GM18873 (cell line): ENCODE measurements at regions not wholly inside any gene's neighbourhood (a gene's known extent, or its start where the extent isn't known, plus 50 kb on each side); places are given as distances from the start of the nearest gene placed in this dataset.

ENCODE experiments used
- ATAC-seq: cut with Tn5 transposase; IDR thresholded peaks from one replicate; pipeline ENCODE4 v1.9.1; 2021; ENCODE audit warnings: mild to moderate bottlenecking, moderate library complexity, moderate number of reproducible peaks; ENCODE audit not compliant: unreplicated experiment, low FRiP score

DNA sequence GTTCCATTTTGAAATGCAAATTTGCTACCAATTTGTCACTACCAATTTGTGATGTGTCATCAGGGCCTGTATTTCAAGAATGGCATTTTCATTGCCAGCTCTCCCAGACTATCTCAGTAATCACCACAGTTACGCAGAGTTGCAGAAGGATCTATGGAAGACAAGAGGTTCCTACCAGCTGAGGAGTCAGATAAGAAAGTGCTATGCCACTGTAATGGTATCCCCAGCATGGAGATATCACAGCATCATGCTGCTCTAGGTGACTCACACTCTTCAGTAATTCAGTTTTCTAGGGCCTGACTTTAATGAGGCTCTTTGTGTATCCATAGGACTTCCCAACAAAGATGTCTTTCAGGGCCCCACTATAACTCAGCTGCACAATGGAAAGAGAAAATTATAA is 490.3 kb downstream of the ARHGEF28 start:
- no peak for ATAC-seq

DNA sequence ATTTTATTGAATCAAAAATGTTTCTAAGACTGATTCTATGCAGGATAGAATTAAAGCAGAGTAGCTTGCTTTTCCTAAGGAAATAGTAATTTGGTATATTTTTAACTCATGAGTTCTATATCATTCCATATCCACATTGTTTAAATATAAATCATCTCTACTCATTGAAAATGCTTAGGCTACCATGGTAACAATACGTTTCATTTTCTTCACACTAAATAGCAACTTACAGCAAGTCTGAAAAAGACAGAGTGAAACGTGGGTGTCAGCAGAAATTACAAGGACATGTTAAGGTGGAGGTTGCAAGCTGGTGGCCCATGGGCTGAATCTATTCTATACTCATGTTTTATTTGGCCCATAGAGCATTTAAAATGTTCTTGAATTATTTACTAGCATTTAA is 487.9 kb downstream of the ARHGEF28 start:
- no peak for ATAC-seq

DNA sequence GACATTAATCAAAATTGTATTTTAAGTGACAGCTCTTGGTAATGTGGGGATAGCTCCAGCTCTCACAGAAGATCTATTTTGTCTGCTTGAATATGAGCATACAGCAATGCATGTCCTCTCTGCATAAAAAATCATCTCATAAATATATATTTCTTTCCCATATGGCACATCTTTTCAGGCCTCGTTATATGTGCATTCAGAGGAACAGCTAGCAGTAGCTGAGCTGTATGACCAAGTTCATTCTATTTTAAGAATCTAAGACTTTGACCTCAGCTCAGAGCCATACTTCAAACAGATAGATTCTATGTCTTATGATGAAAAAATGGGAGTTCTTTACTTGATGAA is 487.2 kb downstream of the ARHGEF28 start:
- ATAC-seq = no peak

DNA sequence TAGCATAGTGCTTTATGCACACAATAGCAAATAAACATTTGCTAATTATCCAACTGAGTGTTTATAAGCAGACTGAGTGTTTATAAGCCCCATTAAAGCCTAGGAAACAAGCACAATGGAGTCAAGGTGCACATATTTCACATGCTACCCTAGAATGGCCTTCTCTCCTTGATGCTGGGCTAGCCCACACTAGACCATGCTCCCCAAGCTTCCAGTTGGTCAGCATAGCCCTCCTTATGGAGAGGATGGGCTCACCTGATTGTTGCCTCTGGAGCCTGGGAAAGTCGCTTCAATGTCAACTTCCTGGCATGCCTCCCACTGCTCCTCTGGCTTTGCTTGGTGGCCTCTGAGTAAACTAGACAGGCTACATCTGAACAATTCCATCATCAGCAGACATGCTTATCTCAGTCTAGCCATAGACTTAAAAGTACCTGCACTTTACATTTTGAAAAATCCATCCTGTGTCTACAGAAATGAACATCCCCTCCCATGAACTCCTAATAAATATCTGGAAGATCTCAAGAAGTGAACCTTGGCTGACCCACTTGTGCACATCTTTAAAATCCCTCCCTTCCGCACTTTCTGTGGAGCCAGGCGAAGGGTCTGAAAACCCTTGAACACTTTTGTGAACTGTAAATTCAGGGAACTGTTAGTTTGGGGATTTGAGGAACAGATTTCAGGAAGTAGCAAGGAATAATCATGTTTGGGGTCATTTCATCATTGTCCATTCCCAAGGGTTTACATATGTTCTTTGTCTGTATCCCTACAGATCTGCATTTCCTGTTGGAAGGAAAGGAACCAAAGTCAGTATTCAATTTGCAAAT is 486.6 kb downstream of the ARHGEF28 start:
- no peak for ATAC-seq

DNA sequence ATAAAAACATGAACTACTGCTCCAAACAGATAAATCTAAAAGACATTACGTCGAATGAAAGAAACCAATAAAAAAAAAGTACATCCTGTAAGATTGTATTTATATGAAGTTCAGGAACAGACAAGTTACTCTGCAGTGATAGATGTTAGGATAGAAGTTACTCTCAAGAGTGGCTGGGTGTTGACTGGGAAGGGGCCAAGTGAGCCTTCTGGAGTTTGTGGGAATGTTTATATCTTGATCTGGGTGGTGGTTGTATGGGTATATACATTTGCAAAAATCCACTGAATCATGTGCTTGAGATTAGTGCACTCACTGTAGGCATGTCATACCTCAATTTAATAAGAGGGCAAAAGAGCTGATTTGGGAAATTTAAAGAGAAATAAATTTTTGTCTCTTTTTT is 485.8 kb downstream of the ARHGEF28 start:
- no peak for ATAC-seq

DNA sequence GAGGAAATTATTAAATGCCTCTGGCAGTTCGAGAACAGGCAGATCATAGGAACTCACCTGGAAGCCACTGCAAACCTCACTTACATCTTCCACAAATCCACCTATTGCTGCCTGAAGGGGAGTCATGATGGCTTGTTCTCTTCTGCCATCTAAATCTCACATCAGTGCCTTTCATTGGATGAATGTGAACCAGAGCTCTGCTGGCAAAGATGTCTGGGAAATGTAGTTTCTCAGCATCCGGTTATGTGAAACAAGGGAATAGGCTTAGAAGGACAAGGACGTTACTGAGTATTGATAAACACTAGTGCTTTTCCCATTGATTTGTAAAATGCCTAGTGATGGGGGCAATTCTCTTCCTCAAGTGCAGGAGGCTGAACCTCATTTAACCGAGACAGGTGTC is 483.3 kb downstream of the ARHGEF28 start:
- ATAC-seq = no peak

DNA sequence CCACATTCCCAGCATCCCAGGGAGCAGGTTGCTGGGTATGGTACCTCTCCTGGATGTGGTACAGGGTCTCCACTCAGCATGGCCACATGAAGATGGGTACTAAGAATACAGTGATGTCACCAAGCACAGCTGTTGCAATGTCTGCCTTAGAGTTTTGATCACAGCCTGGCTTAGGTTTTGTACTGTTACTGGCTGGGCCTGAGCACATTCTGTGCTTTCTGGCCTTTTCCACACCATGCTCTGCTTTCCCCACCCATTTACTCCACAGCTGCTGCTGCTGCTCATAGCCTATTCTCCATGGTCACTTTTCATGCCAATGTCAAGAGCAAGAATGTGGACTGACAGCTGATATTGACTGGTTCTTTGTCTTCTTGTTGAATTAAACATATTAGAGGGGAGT is 481.9 kb downstream of the ARHGEF28 start:
- ATAC-seq = no peak

DNA sequence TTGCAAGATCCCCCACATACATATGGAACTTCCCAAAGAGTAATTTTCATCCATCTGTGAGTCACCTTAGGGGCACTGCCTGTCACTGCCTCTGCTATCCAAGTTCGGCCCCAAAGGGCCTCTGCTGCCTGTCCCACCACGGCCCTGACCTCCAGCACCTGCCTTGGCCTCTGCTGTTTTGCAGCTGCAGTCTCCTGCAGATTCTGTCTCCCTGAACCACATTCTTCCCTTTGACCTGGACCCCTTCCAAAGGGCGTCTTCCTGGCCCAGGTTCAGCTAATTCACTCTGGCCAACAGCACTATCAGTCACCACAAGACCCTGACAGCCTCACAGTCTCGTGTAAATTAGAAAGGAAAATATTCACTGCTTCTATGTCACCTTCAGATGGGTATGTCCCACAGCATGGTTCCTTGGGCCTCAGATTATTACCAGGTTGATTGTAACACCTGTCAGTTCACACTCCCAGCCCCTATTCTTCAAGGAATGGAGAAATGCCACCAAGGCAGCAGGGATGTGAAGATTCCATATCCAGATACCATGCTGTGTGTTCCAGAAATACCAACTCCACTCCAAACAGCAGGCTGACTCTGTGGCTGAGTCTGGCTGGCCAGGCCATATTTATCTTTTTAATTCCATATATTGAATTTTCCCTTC is 479.3 kb downstream of the ARHGEF28 start:
- no peak for ATAC-seq

DNA sequence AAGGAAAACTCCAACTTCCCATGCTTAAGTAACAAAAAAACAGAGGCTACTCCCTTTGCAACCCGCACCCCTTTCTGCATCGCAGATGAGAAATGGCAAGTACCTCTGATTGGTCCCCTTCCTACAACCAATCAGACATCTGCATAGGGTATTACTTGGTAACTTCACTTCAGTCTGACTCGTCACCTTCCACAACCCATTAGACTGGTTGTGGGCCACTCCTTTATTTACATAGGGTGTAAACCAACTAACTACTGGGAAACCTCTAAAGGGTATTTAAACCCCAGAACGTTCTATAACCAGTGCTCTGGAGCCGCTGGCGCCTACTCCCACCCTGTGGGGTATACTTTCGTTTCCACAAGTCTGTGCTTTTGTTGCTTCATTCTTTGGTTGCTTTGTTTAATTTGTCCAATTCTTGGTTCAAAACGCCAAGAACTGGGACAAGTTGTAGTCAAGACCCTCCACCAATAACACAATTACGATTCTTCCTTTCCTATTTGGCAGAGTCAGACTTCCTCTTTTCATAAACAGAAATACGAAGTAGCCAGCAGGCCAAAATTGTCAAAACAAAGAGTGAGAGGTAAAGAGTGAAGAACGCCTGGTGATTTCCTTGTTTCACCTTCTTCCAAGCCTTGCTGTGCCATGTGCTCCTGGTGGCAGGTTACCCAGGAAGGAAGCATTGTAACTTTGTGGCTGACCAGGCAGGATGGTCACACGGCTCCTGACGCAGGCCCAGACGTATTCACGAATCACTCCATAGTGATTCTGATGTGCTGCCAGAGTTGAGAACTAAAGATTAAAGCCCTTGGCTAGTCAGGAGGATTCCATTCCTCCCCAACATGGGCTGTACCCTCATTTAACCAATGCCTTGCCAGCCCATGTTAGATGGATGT is 477.4 kb downstream of the ARHGEF28 start:
- ATAC-seq = no peak

DNA sequence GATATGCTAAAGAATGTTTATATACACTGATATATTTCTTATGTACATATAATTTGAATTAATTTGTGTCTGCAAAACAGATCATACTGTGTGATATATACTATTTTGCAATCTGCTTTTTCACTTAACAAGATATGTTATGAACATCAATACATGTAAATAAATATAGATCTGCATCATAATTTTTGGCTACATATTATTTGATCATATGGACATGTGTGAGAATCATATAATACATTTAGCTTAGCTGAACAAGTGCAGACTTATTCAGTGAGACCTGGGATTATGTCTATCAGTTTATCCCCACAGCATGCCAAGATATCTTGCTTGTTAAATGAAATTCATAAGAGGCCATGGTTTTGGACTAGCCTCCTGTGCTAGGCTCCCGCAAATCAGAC is 474.3 kb downstream of the ARHGEF28 start:
- no peak for ATAC-seq

DNA sequence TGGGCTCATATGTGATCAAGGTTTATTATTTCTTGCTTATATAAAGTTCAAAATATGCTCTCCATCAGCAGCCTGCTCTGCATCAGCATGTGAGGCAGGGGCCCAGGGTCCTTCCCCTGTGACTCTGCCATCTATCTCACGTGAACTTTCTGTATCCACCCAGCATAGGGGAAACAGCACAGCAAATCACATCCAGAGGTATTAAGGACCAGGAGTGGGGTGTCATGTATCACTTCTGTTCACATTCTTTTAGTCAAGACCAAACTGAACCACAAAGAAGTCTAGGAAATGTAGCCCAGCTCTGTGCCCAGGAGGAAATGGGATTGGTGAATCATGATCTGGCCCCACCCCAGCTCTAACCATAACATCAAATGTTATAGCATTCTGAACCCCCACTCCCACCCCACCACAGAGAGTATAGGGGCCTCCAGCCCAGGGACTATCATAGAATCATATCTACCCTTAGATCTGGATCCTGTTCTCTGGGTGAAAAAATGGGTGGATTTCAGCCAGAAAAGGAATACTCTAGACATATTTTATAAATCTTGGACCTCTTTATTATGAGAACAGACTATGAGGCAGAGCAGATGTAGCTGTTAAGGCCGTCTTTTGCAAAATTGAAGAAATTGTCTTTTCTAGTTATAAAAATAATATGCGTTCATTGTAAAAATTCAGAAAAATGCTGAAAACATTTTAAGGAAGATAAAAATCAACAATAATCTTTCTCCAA is 473.7 kb downstream of the ARHGEF28 start:
- no peak for ATAC-seq

DNA sequence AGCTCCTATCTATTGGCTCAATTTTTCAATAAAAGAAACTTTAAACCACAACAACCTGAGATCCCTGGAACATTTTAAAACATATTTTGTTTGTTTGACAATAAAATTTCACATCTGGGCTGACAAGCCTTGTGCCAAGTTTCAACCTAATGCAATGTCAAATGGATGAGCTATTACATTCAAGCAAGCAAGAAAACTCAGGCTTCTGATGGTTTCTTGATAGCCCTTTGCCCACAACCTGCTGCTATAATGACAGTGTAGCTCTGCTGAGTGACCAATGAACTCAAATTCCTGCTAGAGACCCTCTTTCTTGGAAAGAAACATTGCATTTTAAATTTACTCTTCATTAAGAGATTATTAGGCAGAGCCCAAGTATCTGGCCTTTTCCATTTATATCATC is 472.9 kb downstream of the ARHGEF28 start:
- ATAC-seq = no peak

DNA sequence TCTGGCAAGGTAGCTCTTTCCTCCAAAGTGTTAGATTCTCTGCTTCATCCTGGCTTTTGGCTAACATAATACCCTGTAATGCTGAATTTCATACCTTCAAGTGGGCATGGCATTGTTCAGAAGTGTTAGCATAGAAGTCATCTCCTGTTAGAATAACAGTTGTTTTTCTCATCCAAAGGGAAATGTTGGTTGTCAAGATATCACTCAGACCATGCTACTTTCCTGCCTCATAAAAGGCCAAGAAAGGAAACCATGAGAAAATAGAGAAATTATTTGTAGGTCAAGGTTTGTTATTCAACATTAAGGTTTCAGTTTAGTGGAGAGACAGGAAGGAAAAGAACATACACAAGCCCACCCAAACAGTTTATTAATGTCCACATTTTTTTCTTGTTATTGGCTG is 472.5 kb downstream of the ARHGEF28 start:
- no peak for ATAC-seq

DNA sequence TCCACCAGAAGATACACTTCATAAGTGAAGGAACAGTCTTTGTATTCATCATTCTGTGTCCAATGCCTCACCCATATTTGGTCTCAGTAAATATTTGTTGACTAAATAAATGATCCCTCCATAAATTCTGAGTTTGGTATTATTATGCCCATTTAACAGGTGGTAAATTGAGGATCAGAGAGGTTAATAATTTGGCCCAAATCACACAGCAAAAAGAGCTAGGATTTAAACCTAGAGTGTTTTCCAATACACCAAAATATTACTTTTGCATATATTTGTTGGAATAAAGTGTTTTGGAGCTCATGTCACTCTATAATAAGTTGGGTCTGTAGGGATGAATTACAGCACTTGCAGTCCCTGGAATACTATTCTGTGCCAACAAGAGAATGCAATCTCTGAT is 470.3 kb downstream of the ARHGEF28 start:
- no peak for ATAC-seq

DNA sequence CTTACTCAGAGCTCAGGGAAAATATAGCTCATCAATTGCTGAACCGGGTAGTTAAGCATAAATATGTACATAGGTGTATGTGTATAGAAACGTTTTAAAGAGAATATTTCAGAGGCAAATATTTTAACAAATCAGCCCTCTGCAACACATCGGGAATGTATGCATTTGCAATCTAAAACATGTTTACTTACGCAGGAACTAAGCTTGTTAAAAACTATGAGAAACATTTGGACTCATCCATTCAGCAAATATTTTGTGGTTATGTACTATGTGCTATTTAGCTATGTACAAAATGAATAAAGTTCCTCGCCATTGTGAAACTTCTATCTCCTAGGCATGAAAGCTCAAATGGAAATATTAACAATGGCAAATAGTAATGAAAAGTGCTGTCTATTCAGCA is 469.9 kb downstream of the ARHGEF28 start:
- ATAC-seq = no peak

DNA sequence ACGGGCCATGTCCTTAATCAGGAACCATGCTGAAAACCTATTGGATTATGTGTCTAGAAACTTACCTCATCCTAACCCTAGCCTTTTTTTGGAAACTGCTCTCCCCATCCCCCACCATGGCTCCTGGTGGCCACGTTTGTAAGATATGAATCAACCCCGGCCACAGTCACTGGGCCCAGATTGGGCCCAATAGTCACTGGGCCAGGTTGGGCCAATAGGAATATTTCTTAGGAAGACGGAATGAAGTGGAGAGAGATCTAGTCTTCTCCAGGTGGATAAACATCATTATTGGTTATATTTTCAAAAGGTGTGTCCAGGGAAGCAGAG is 468.7 kb downstream of the ARHGEF28 start:
- ATAC-seq = no peak

DNA sequence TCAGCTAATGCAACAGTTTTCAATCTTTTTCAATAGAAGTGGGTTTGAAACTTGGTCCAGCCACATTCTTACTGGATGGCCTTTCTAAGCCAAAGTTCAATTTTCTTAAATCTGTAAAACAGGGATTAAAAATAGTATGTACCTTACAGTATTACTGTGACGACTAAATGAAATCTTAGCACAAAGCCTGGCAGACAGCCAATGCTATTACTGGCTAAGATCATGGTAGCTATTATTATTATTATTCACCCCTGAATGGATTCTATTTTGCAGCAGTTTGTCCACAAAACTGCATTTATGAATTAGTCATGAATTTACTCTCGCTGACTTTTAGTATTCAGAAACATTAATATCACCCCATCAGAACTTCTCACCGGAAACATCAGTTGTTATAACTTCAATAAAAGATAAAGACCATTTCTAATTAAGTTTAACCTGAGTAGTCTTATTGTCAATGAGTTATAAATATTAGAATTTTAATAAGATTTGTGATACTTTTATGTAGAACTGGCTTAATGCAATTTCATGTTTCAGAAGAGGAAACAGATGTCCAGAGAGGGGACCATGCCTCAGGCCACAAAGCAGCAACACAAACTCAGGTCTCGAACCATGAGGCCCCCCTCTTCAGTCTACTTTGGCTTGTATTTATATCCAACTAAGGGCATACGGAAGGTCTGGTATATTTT is 468.2 kb downstream of the ARHGEF28 start:
- no peak for ATAC-seq

DNA sequence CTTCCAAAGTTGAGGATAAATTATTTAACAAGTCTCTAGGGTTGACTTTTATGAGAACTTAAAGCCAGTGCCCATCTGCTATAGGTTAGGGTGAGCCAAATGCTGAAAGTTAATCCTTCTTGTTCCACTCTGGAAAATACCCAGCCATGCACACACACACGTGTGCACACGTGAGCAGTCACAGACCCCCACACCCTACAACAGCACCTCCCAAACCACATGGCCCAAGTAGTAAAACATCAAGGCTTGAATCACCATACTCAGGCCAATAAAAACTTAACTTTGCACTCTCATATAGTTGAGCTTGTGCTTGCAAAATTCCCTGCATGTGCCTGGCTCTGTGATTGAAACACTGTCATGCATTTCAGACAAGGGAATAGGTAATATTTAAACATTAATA is 467.6 kb downstream of the ARHGEF28 start:
- no peak for ATAC-seq

DNA sequence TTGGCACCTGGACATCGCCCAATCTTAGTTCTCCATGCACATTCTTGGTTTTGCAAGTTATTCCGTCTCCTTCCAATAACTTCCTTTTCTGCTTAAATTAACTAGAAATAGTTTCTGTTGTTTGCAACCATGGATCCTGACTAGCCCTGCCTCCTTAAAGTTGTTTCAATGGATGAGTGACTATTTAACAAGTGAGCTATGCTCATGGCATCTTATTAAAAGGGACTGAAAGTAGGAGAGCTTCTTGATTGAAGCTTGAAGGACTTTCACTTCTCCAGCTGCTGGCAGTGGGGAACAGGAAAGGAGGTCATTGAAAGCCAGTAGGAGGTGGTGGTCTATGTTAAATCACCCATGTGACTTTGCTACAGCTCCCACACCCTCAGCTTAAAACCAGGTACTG is 466.8 kb downstream of the ARHGEF28 start:
- no peak for ATAC-seq

DNA sequence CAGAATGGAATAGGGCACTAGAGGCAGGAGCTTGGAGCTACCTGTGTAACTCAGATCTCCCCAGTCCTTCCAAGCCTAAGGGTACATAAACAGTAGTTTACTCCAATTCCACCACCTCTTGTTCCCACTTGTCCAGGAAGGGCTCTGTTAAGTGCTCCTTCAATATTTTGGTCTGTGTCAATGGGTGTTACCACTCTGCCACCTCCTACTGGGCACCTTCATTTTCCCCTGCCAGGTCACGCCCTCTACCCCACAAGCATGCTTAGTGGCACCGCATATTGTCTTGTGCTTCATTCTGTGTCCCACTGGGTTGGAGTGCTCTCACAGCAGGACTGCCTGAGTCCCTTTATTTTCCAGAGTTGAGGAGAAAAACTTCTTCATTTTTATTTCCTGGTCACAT is 459.8 kb downstream of the ARHGEF28 start:
- no peak for ATAC-seq
